Panc1 (cell line): ENCODE measurements at regions not wholly inside any gene's neighbourhood (a gene's known extent, or its start where the extent isn't known, plus 50 kb on each side); places are given as distances from the start of the nearest gene placed in this dataset.

Experiments
- ATAC-seq: fragments of 200-7000 bp; cut with Tn5 transposase; 2 replicates; pipeline ENCODE4 v1.9.1; 2020; ENCODE audit warnings: mild to moderate bottlenecking, moderate library complexity
- BruUV-seq: library from RNA; stranded (reverse); fragments of 400-500 nt; replicated peaks from 2 replicates; lab custom pipeline; 2021; lab: Mats Ljungman, UMichigan
- CTCF ChIA-PET: fragments of 300-600 bp; sonication (Branson Sonifier 250); formaldehyde crosslinking; loops from one replicate; lab custom pipeline; 2022; ENCODE audit warnings: antibody characterized with exemption; lab: Charles Lee
- POLR2A ChIA-PET: fragments of 300-600 bp; sonication (Branson Sonifier 250); formaldehyde crosslinking; loops from one replicate; lab custom pipeline; 2022; ENCODE audit warnings: antibody characterized with exemption; lab: Charles Lee
- DNase-seq: peaks from one replicate; pipeline ENCODE4 v3.0.0-alpha.2; 2010; ENCODE audit warnings: low read depth, low spot score
- H3K27ac ChIP-seq: 2 replicates; pipeline ENCODE4 v1.5.1; 2011; ENCODE audit warnings: mild to moderate bottlenecking, low read length, inconsistent platforms
- H3K27me3 ChIP-seq: fragments of 200-500 bp; sonication (Bioruptor generic); 2 replicates; pipeline ENCODE4 v1.6.0; 2014; ENCODE audit warnings: low read length, inconsistent platforms; ENCODE audit not compliant: control insufficient read depth, insufficient read depth
- H3K36me3 ChIP-seq: fragments of 200-500 bp; sonication (Bioruptor generic); 2 replicates; pipeline ENCODE4 v1.5.1; 2014; ENCODE audit warnings: inconsistent platforms, mild to moderate bottlenecking, low read length, moderate library complexity; ENCODE audit not compliant: control insufficient read depth, insufficient read depth
- H3K4me1 ChIP-seq: 2 replicates; pipeline ENCODE4 v1.5.1; 2011; ENCODE audit warnings: inconsistent platforms, mild to moderate bottlenecking, low read length, moderate library complexity; ENCODE audit not compliant: control insufficient read depth, insufficient read depth
- H3K4me3 ChIP-seq, 2 experiments: 2 replicates each; pipeline ENCODE4 v1.5.1; 2011 to 2012; ENCODE audit warnings: low read depth in 2 of 2, low read length in 2 of 2, mild to moderate bottlenecking in 2 of 2, inconsistent platforms in 1 of 2, moderate library complexity in 1 of 2
- H3K9me3 ChIP-seq: fragments of 200-500 bp; sonication (Bioruptor generic); 2 replicates; pipeline ENCODE4 v1.5.1; 2014; ENCODE audit warnings: low read depth, mild to moderate bottlenecking, inconsistent platforms, low read length, moderate library complexity; ENCODE audit not compliant: control insufficient read depth, insufficient read depth
- CTCF ChIP-seq: fragments of 450-650 bp; IDR thresholded peaks from 2 replicates; pipeline ENCODE4 v1.5.1; 2017; ENCODE audit warnings: mild to moderate bottlenecking
- POLR2AphosphoS5 ChIP-seq: IDR thresholded peaks from 2 replicates; pipeline ENCODE4 v1.6.1; 2012; ENCODE audit warnings: mild to moderate bottlenecking, low read depth, low read length, moderate library complexity
- SIN3A ChIP-seq: IDR thresholded peaks from 2 replicates; pipeline ENCODE4 v1.6.1; 2012; ENCODE audit warnings: low read depth, mild to moderate bottlenecking, low read length, moderate library complexity, borderline replicate concordance; ENCODE audit not compliant: insufficient read depth
- TCF7L2 ChIP-seq: IDR thresholded peaks from 2 replicates; pipeline ENCODE4 v1.6.1; 2011; ENCODE audit warnings: mild to moderate bottlenecking, low read depth, low read length, inconsistent platforms
- in situ Hi-C: cut with HindIII; loops from 2 replicates; pipeline ENCODE4 v1.10.0; 2016; ENCODE audit warnings: low sequenced_read_pairs, low pct_unique_long_range_greater_than_20kb
- intact Hi-C: fragments of 100-400 bp; cut with micrococcal nuclease; formaldehyde crosslinking; loops from one replicate; pipeline ENCODE4 v1.10.0; 2022; ENCODE audit not compliant: unreplicated experiment
- TF ChIP-seq, protein P1 (sequence below), 2 experiments: IDR thresholded peaks; 2 replicates each; pipeline ENCODE4 v1.6.1; 2011 to 2012; ENCODE audit warnings: low read depth in 2 of 2, control low read depth in 1 of 2, low read length in 1 of 2, mild to moderate bottlenecking in 1 of 2, moderate library complexity in 1 of 2; ENCODE audit not compliant: insufficient read depth in 1 of 2

GRCh38 chr13:47869776-47870175 lies 131.3 kb downstream of the SUCLA2 start:
- TF ChIP-seq POLR2AphosphoS5, result no peak
- TF ChIP-seq SIN3A, result no peak
- TF ChIP-seq CTCF, result no peak
- TF ChIP-seq, protein P1, sequence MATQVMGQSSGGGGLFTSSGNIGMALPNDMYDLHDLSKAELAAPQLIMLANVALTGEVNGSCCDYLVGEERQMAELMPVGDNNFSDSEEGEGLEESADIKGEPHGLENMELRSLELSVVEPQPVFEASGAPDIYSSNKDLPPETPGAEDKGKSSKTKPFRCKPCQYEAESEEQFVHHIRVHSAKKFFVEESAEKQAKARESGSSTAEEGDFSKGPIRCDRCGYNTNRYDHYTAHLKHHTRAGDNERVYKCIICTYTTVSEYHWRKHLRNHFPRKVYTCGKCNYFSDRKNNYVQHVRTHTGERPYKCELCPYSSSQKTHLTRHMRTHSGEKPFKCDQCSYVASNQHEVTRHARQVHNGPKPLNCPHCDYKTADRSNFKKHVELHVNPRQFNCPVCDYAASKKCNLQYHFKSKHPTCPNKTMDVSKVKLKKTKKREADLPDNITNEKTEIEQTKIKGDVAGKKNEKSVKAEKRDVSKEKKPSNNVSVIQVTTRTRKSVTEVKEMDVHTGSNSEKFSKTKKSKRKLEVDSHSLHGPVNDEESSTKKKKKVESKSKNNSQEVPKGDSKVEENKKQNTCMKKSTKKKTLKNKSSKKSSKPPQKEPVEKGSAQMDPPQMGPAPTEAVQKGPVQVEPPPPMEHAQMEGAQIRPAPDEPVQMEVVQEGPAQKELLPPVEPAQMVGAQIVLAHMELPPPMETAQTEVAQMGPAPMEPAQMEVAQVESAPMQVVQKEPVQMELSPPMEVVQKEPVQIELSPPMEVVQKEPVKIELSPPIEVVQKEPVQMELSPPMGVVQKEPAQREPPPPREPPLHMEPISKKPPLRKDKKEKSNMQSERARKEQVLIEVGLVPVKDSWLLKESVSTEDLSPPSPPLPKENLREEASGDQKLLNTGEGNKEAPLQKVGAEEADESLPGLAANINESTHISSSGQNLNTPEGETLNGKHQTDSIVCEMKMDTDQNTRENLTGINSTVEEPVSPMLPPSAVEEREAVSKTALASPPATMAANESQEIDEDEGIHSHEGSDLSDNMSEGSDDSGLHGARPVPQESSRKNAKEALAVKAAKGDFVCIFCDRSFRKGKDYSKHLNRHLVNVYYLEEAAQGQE (IDR thresholded peaks at IDR 0.05; ENCODE audit: insufficient read depth in 1 of 2, low read depth in 2 of 2, low read length in 1 of 2), result no peak
- no peak for TF ChIP-seq TCF7L2
- DNase-seq, result no peak

DNA sequence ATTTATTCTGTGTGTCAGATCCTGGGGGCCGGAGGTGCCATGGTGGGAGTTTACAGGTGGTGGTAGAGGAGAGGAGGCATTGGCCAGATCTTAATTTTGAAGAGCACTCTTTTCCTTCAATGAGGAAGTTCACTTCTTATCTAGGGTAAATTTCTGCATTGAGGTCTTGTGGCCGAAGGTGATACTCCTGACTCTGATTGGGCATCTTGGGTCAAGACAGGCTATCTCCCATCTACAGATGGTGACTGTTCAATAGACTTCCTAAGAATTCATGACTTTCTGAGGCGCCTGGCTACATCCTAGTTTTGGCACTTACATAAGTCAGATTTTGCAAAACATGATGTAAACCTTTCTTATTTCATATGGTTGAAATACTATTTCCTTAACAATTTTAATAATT lies 135.2 kb downstream of the SUCLA2 start:
- no peaks in the 10 kb centered on the region for H3K9me3 ChIP-seq
- in situ Hi-C loops (no loop called here), intact Hi-C loops (no loop called here)
- no peaks in the 10 kb centered on the region for H3K4me1 ChIP-seq
- CTCF ChIA-PET, result no interaction called here
- POLR2A ChIA-PET, result no interaction called here
- no peak overlapping the region for H3K27ac ChIP-seq
- H3K36me3 ChIP-seq, result no peaks in the 10 kb centered on the region
- no TSS peak for BruUV-seq
- DNase-seq, result no peak
- H3K27me3 ChIP-seq, result no peaks in the 10 kb centered on the region
- no peak overlapping the region for H3K4me3 ChIP-seq
- no peak for ATAC-seq
- no peak for TF ChIP-seq SIN3A
- TF ChIP-seq POLR2AphosphoS5, result no peak
- TF ChIP-seq TCF7L2, result no peak
- no peak for TF ChIP-seq CTCF
- TF ChIP-seq, protein P1 (IDR thresholded peaks at IDR 0.05; ENCODE audit: insufficient read depth in 1 of 2, low read depth in 2 of 2, low read length in 1 of 2), result no peak

More at GRCh38 chr13:47869776-47870175, 131.3 kb downstream of the SUCLA2 start:
- no TSS peak for BruUV-seq
- no peaks in the 10 kb centered on the region for H3K36me3 ChIP-seq
- no peak overlapping the region for H3K27ac ChIP-seq
- ChIA-PET POLR2A (interaction anchor here (0.6 kb wide), 1 partner anchor 126 kb away, joined by 3 read pairs; no protein-coding TSS in a partner anchor), CTCF (no interaction called here)
- intact Hi-C loops, result no loop called here
- in situ Hi-C loops, result no loop called here
- ATAC-seq, result no peak
- no peaks in the 10 kb centered on the region for H3K4me1 ChIP-seq
- no peak overlapping the region for H3K4me3 ChIP-seq
- no peaks in the 10 kb centered on the region for H3K9me3 ChIP-seq
- H3K27me3 ChIP-seq, result no peaks in the 10 kb centered on the region
